Medulla oblongata (tissue), 1 donor: ENCODE measurements at regions not wholly inside any gene's neighbourhood (a gene's known extent, or its start where the extent isn't known, plus 50 kb on each side); places are given as distances from the start of the nearest gene placed in this dataset.
"Not testable (repeated sequence)": the region's sequence is repeated elsewhere in the genome, so short reads cannot be mapped to it uniquely, and the experiment has no call there.

Source experiments
- DNase-seq: peaks from one replicate; pipeline ENCODE4 v3.0.0-alpha.2; 2015; ENCODE audit errors: extremely low spot score

DNA sequence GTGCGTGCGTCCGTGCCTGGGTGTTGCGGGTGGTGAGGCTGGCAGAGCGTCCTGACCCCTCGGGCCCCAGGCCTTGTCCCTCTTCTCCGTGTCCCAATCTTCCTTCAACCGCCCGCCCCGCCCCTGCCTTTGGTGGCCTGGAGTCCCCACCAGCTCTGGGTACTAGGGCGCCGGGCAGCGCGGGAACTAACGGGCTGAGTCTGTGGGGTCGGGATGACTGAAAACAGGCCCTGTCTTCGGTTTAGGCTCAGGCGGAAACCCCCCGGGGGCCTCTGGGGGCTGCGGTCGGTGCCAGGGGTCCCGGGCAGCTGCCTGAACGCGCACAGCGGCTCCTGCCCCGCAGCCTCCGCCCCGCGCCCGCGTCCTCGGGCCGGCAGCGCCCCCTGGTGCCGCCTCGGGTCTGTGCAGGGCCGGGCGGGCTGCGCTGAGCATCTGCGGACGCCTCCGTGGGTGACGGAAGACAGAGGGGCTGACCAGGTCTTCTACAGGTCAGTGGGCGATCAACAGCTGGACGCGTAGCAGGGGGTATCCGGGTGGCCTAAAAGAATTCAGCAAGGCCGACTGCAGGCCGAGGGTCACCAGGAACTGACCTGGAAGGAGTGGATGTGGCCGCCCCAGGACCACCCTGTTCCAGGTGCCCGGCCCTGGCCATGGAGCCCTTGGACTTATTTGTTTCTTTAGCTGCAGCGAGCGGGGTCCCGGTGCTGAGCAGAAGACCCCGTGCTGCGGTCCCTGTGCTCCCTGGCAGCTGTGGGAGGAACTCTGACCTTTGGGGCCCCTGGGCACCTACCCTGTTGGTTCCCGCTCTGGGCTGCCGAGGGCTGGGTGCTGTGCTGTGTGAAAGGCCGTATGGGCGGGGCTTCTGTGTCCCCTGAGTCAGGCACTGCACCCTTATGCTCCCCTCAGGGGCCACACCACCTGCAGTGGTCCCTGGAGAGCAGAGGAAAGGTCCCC lies 130.2 kb upstream of the LPCAT1 start:
- DNase-seq: not testable (repeated sequence)

DNA sequence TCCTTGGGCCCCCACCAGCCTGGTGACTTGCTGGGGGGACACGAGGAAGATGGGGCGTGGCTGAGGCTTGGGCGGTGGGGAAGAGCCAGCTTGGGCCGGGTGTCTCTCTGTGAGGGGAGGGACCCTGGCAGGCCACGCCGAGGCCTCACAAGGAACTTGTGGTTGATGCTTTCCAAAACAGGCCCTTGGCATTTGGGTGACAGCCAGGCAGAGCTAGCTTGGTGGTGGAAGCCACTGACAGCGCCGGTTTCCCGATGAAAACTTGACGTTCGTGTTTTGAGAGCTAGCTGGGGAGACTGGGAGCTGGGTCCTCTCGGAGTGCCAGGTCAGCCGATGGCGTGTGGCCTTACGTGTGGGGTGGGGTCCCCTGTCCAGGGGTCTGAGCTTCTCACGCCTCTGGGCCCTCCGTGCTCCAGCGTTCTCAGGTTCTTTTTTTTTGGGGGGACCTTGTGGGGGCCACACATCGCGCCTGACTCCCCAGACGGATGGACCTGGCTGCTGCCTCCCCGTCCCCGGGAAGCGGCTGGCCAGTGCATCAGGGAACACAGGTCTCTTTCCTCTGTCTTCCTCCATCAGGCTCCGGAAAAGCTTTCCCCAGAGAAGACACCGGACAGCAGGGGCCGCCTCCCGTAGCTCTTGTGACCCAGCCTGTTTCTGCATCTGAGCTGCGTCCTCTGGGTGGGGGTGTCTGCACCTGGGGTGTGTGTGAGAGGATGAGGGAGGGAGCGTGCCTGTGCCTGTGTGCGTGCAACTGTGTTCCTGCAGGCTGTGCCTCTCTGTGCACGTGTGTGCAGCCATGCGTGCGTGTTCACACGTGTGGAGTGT lies 129.3 kb upstream of the LPCAT1 start:
- peak; percentile 53 for DNase-seq

DNA sequence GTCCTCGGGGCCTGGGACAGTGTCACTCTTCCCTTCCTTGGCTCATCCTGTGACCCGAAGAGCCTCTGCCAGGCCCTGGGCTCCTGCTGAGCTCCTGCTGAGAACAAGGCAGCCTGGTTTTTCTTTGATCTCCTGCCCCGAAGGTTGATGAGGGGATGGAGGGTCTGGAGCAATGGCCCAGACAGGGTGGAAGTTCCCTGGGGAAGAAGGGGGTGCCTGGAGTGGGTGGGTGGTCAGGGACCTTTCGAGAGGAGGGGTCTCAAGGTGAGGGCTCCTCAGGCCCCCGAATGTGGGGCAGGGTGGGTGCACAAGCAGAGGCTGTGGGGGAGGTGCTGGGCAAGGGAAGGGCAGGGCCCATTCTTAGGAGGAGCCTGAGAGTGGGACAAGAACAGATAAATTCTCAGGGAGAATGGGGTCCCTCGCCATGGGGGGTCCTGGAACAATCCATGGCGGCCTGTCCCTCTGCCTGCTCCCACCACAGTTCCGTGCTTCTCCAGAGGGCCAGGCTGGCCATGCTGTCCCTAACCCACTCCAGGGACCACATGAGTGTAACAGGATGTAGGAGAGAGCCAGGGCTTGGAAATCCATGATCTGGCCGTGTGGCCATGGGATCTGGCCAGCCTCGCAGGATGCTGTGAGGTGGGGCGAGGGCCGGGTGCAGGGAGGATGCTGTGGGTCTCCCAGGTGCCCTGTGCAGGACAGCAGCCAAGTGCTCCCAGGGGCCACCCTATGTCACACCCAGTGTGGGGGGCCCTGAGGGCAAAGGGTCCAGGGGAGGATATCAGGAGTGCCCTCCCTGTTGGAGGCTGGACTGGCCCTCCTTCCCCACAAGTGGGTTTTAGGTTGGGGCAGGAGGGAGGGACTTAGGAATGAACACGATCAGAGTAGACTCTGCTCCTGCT lies 128.5 kb upstream of the LPCAT1 start:
- no peak for DNase-seq

GRCh38 chr5:1651250-1651649 lies 127.5 kb upstream of the LPCAT1 start:
- DNase-seq: no peak

DNA sequence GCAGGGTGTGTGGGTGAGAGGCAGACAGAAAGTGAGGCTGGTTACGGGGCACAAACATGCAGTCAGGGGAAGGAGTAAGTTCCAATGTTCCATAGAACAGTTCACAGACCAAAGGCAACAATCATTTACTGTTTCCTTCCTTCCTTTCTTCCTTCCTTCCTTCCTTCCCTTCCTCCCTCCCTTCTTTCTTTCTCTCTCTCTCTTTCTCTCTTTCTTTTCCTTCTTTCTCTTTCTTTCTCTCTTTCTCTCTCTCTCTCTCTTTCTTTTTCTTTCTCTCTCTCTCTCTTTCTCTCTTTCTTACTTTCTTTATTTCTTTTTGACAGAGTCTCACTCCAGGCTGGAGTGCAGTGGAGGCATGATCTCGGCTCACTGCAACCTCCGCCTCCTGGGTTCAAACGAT lies 125.8 kb upstream of the LPCAT1 start:
- no peak for DNase-seq

- DNase-seq: no peak
These were observed 125.0 kb upstream of the LPCAT1 start for GRCh38 chr5:1648806-1649205.

DNA sequence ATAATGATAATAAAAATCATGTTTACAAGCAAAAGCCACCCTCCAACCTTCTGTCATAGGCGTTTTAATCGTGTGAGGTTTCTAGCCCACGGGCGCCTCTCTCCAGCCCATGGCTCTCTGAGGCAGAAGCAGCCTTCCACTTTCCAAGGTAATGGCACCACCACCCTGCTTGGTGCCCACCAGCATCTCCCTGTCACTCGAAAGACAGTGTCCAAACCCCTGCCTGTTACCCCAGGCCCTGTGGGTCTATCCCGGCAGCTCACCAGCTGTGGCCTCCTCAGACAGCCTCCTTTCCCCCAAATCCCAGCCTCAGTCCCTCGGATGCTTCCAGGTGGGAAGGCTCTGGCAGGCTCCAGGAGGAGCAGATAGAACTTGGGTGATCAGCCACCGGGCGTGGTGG lies 123.8 kb upstream of the LPCAT1 start:
- no peak for DNase-seq

- DNase-seq: peak; percentile 84
These were observed 121.2 kb upstream of the LPCAT1 start for GRCh38 chr5:1644810-1645571.

DNA sequence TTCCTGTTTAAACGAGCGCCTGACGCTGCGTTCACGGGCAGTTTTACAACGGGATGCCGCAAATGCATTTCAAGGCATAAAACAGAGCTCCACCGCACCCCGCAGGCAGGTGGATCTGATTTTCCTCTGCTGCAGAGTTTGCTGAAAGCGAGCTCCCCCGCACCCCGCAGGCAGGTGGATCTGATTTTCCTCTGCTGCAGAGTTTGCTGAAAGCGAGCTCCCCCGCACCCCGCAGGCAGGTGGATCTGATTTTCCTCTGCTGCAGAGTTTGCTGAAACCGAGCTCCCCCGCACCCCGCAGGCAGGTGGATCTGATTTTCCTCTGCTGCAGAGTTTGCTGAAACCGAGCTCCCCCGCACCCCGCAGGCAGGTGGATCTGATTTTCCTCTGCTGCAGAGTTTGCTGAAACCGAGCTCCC lies 120.6 kb upstream of the LPCAT1 start:
- not testable (repeated sequence) for DNase-seq

- no peak for DNase-seq
These were observed 120.1 kb upstream of the LPCAT1 start for GRCh38 chr5:1643651-1644392.

DNA sequence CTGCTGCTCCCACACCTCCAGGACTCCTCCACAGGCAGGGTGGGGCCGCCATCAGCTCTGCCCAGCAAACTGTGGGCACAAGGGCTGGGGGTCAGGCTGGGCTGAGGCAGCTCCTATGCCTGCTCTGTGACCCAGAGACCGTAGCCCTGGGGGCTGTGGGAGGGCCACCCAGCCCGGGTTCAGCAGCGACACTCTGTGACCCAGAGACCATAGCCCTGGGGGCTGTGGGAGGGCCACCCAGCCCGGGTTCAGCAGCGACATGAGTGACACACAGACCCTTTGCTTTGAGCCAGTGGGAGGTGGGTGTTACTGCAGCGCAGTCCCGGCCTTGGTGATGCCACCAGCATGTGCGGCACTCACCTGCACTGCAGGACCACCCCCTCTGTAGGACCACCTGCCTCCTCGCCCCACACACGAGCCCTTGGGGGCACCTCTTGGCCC lies 118.9 kb upstream of the LPCAT1 start:
- no peak for DNase-seq

GRCh38 chr5:1642221-1642620 lies 118.5 kb upstream of the LPCAT1 start:
- DNase-seq: no peak

DNA sequence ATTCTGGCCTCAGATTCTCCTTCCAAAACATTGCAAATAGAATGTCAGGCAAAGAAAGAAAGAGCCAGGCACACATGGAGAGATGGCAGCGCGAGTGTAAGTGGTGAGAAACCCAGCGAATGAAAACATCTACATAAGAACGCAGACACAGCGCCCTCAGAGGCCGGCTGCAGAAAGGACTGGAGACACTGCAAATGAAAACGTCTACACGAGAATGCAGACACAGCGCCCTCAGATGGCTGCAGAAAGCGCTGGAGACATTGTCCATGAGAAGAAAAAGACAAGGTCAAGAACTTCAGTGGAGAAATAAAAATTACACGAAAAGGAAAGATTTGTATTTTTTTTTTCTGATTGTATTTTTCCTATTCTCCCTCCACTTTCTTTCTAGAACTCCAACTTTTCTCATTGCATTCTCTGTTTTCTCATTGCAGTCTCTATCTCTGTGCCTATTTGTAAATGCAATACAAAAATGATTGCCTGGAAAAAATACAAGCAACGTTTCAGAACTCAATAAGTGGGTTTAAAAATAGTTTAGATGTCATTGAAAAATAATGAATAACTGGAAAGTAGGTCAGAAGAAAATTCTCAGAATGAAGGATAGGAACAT lies 117.9 kb upstream of the LPCAT1 start:
- DNase-seq: peak; percentile 95

DNA sequence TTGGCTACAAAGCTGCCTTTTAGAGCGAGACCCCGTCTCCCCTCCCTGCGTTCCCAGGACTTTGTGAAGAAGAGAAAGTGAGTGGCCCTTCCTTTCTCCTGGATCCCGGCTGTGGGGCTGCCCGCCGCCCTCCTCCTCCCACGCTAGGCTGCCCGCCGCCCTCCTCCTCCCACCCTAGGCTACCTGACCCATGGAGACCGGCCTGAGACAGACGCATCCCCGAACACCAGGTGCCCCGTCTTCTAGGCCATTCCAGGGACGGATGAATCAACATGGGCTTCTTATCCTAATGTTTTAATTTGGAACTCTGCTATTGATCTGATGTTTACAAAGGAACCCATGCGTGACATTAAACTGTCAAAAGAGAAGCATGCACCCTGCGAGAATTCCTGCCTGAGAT lies 117.3 kb upstream of the LPCAT1 start:
- DNase-seq: no peak

- no peak for DNase-seq
These were observed 116.7 kb upstream of the LPCAT1 start for GRCh38 chr5:1640421-1640881.

GRCh38 chr5:1639757-1640156 lies 116.0 kb upstream of the LPCAT1 start:
- DNase-seq: no peak

DNA sequence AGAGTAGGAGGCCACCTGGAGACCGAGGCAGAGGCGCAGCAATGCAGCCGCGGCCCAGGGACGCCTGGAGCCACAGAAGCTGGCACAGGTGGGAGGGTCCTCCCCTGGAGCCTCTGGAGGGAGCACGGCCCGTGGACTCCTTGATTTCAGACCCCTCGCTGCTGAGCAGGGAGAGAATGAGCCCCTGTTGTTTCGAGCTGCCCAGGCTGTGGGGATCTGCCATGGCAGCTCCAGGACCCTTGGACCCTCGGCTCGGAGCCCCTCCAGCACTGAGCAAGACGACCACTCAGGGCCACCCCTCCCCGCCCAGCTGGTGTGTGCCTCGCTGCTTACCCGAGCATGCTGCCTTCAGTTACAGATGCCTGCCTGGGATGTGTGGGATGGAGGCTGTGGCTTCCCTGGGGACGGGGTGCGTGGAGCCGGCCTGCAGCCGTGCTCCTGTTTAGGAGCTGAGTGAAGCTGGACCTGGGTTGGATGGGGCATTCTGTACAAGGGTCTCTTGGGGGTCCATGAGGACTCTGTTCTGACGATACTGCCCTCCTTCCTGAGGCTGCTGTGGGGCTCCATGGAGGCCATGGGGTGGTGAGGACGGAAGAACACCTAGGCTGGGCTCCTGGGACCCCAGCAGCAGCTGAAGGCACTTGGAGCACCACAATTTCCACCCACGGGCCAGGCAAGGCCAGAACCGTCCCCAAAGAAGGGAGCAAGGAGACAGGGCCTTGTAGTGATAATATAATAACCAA lies 115.1 kb upstream of the LPCAT1 start:
- no peak for DNase-seq

- no peak for DNase-seq
These were observed 114.1 kb upstream of the LPCAT1 start for GRCh38 chr5:1637639-1638481.
